Neural cell (in vitro differentiated cells): ENCODE measurements at regions not wholly inside any gene's neighbourhood (a gene's known extent, or its start where the extent isn't known, plus 50 kb on each side); places are given as distances from the start of the nearest gene placed in this dataset.
"Not testable (repeated sequence)": the region's sequence is repeated elsewhere in the genome, so short reads cannot be mapped to it uniquely, and the experiment has no call there.

Experiments
- H2AFZ ChIP-seq: fragments of 200-600, 300-800 bp; sonication (generic), shearing (Covaris generic); 2 replicates; pipeline ENCODE4 v1.6.0; 2014; ENCODE audit warnings: low read depth, mild to moderate bottlenecking, antibody characterized with exemption, low read length, moderate library complexity
- H3F3A ChIP-seq: fragments of 200-600 bp; shearing (Covaris generic); 2 replicates; pipeline ENCODE4 v1.6.1; 2016; ENCODE audit warnings: mild to moderate bottlenecking, moderate library complexity, mixed read lengths, antibody characterized with exemption, low read length; ENCODE audit not compliant: insufficient read depth, poor library complexity, severe bottlenecking
- H3K27ac ChIP-seq: fragments of 200-600, 300-800 bp; sonication (generic), shearing (Covaris generic); 2 replicates; pipeline ENCODE4 v1.5.1; 2014; ENCODE audit warnings: mild to moderate bottlenecking, low read length, moderate library complexity
- H3K27me3 ChIP-seq: fragments of 300-800, 200-600 bp; sonication (generic), shearing (Covaris generic); 2 replicates; pipeline ENCODE4 v1.6.0; 2014; ENCODE audit warnings: mild to moderate bottlenecking, low read depth, low read length, moderate library complexity; ENCODE audit not compliant: insufficient read depth
- H3K36me3 ChIP-seq: fragments of 300-800, 200-600 bp; sonication (generic), shearing (Covaris generic); 2 replicates; pipeline ENCODE4 v1.5.1; 2014; ENCODE audit warnings: mild to moderate bottlenecking, antibody characterized with exemption, low read length, moderate library complexity; ENCODE audit not compliant: insufficient read depth
- H3K4me2 ChIP-seq: fragments of 300-800, 200-600 bp; sonication (generic), shearing (Covaris generic); 2 replicates; pipeline ENCODE4 v1.6.0; 2014; ENCODE audit warnings: mild to moderate bottlenecking, low read length
- H3K4me3 ChIP-seq: fragments of 300-800, 200-600 bp; sonication (generic), shearing (Covaris generic); 2 replicates; pipeline ENCODE4 v1.5.1; 2014; ENCODE audit warnings: mild to moderate bottlenecking, low read length, moderate library complexity
- H3K79me2 ChIP-seq: fragments of 200-600 bp; shearing (Covaris generic); replicated peaks from 2 replicates; pipeline ENCODE4 v1.6.0; 2014; ENCODE audit warnings: mild to moderate bottlenecking, low read length, moderate library complexity; ENCODE audit not compliant: insufficient read depth
- H3K9ac ChIP-seq: fragments of 300-800, 200-600 bp; sonication (generic), shearing (Covaris generic); 2 replicates; pipeline ENCODE4 v1.6.1; 2016; ENCODE audit warnings: mild to moderate bottlenecking, low read length, mixed read lengths
- H3K9me2 ChIP-seq: fragments of 200-600 bp; shearing (Covaris generic); 2 replicates; pipeline ENCODE4 v1.6.1; 2016; ENCODE audit warnings: mild to moderate bottlenecking, low read length, mixed read lengths; ENCODE audit not compliant: insufficient read depth
- H3K9me3 ChIP-seq: fragments of 200-600, 300-800 bp; sonication (generic), shearing (Covaris generic); 2 replicates; pipeline ENCODE4 v1.6.1; 2016; ENCODE audit warnings: mild to moderate bottlenecking, mixed run types, low read length, moderate library complexity, mixed read lengths
- H4K20me1 ChIP-seq: fragments of 200-600 bp; shearing (Covaris generic); 2 replicates; pipeline ENCODE4 v1.6.1; 2016; ENCODE audit warnings: mild to moderate bottlenecking, mixed run types; ENCODE audit not compliant: insufficient read depth
- CTCF ChIP-seq: fragments of 450-650 bp; IDR thresholded peaks from 2 replicates; pipeline ENCODE4 v1.5.1; 2014; ENCODE audit warnings: antibody characterized with exemption, mild to moderate bottlenecking, moderate library complexity; ENCODE audit not compliant: poor library complexity, severe bottlenecking
- EP300 ChIP-seq: fragments of 450-650 bp; conservative IDR thresholded peaks from 2 replicates; pipeline ENCODE4 v1.6.1; 2014; ENCODE audit warnings: antibody characterized with exemption, mild to moderate bottlenecking, moderate library complexity; ENCODE audit not compliant: poor library complexity, severe bottlenecking
- EZH2 ChIP-seq: fragments of 200-600, 300-800 bp; shearing (Covaris generic), sonication (generic); IDR thresholded peaks from 2 replicates; pipeline ENCODE4 v1.6.1; 2014; ENCODE audit warnings: antibody characterized with exemption, low read length, borderline replicate concordance, mild to moderate bottlenecking; ENCODE audit not compliant: insufficient read depth, poor library complexity, severe bottlenecking
- MXI1 ChIP-seq: fragments of 450-650 bp; conservative IDR thresholded peaks from 2 replicates; pipeline ENCODE4 v1.6.1; 2014; ENCODE audit warnings: antibody characterized with exemption, mild to moderate bottlenecking; ENCODE audit not compliant: poor library complexity, severe bottlenecking
- POLR2AphosphoS5 ChIP-seq: IDR thresholded peaks from 2 replicates; pipeline ENCODE4 v1.6.1; 2012
- RAD21 ChIP-seq: fragments of 450-650 bp; conservative IDR thresholded peaks from 2 replicates; pipeline ENCODE4 v1.6.1; 2014; ENCODE audit warnings: antibody characterized with exemption, mild to moderate bottlenecking, moderate library complexity
- REST ChIP-seq: IDR thresholded peaks from 2 replicates; pipeline ENCODE4 v1.6.1; 2012; ENCODE audit warnings: borderline replicate concordance
- SMC3 ChIP-seq: fragments of 450-650 bp; conservative IDR thresholded peaks from 2 replicates; pipeline ENCODE4 v1.6.1; 2014; ENCODE audit warnings: antibody characterized with exemption, mild to moderate bottlenecking, moderate library complexity; ENCODE audit not compliant: poor library complexity
- TAF1 ChIP-seq: IDR thresholded peaks from 2 replicates; pipeline ENCODE4 v1.6.1; 2012; ENCODE audit warnings: low read depth

- TF ChIP-seq EP300: no peak
- no peak for TF ChIP-seq RAD21
These were observed 171.1 kb downstream of the ZNF621 start (continued) for GRCh38 chr3:40695848-40696247.

GRCh38 chr3:40698611-40699010 lies 173.9 kb downstream of the ZNF621 start:
- not testable (repeated sequence) for H3K27ac ChIP-seq, H3K79me2 ChIP-seq, H4K20me1 ChIP-seq, H3K27me3 ChIP-seq, H3K4me2 ChIP-seq, H3K36me3 ChIP-seq, H2AFZ ChIP-seq, H3K4me3 ChIP-seq, H3K9me3 ChIP-seq, H3K9ac ChIP-seq, H3K9me2 ChIP-seq, H3F3A ChIP-seq

GRCh38 chr3:40701016-40701588 lies 176.3 kb downstream of the ZNF621 start:
- Histone ChIP-seq H3K27me3 (no peaks in the 10 kb centered on the region), H3K4me3 (no peak overlapping the region), H3K9ac (no peak overlapping the region), H2AFZ (no peak overlapping the region), H3K79me2 (no peaks in the 10 kb centered on the region), H3K27ac (no peak overlapping the region), H3F3A (no peaks in the 10 kb centered on the region), H3K9me3 (no peaks in the 10 kb centered on the region), H3K9me2 (no peaks in the 10 kb centered on the region), H3K36me3 (no peaks in the 10 kb centered on the region), H4K20me1 (no peaks in the 10 kb centered on the region), H3K4me2 (no peak overlapping the region)
- TF ChIP-seq POLR2AphosphoS5 (no peak), MXI1 (no peak)

- no peak overlapping the region for H3K27ac ChIP-seq
- no peaks in the 10 kb centered on the region for H3K9me2 ChIP-seq
- no peaks in the 10 kb centered on the region for H3K79me2 ChIP-seq
- H3F3A ChIP-seq: no peaks in the 10 kb centered on the region
- H2AFZ ChIP-seq: no peak overlapping the region
- no peak overlapping the region for H3K4me3 ChIP-seq
- H3K9me3 ChIP-seq: no peaks in the 10 kb centered on the region
- no peaks in the 10 kb centered on the region for H3K27me3 ChIP-seq
- H3K36me3 ChIP-seq: no peaks in the 10 kb centered on the region
- no peak overlapping the region for H3K4me2 ChIP-seq
- no peaks in the 10 kb centered on the region for H4K20me1 ChIP-seq
- no peak overlapping the region for H3K9ac ChIP-seq
- TF ChIP-seq EP300 (no peak), CTCF (no peak), MXI1 (no peak), POLR2AphosphoS5 (no peak), REST (no peak), TAF1 (no peak), SMC3 (no peak), EZH2 (no peak), RAD21 (no peak)
These were observed 179.5 kb downstream of the ZNF621 start for GRCh38 chr3:40704224-40704623.
